Fibroblast of mammary gland (primary cell): ENCODE measurements at regions not wholly inside any gene's neighbourhood (a gene's known extent, or its start where the extent isn't known, plus 50 kb on each side); places are given as distances from the start of the nearest gene placed in this dataset.

Experiments
- DNase-seq: peaks from one replicate; pipeline ENCODE4 v3.0.0-alpha.2; 2010; ENCODE audit warnings: low read depth
- H3K4me3 ChIP-seq: 2 replicates; pipeline ENCODE4 v1.5.1; 2011; ENCODE audit warnings: low read depth, mild to moderate bottlenecking, low read length, moderate library complexity; ENCODE audit not compliant: control insufficient read depth
- CTCF ChIP-seq: conservative IDR thresholded peaks from 2 replicates; pipeline ENCODE4 v1.5.1; 2011; ENCODE audit warnings: low read depth, low read length, inconsistent platforms; ENCODE audit not compliant: control insufficient read depth, insufficient read depth

- TF ChIP-seq CTCF = no peak
- peak; percentile 1 for DNase-seq
- no peak overlapping the region for H3K4me3 ChIP-seq
Measured at GRCh38 chr6:147868427-147869190, 360.1 kb downstream of the SAMD5 start.

DNA sequence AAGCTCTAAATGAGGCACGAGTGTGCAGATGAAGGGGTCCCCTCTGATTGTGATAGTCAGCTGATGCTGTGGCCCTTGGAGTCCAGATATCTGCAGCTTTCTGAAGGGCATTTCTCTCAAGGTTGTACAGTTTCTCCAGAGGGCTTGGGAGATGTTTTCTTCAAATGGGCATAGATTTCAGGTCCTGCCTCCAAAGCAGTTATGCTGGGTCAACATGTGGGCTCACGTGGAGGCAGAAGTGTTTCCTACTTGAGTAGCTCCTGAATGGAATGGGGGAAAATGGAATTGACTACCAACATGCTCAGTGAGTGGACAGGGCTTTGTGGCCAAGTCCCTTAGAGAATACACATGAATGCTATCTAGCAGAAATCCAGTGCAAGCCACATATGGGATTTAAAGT lies 360.7 kb downstream of the SAMD5 start:
- no peak for DNase-seq
- no peak overlapping the region for H3K4me3 ChIP-seq

GRCh38 chr6:147869869-147870268 lies 361.4 kb downstream of the SAMD5 start:
- no peak for DNase-seq
- H3K4me3 ChIP-seq = no peak overlapping the region
- TF ChIP-seq CTCF = no peak

More for the DNA sequence above, 360.7 kb downstream of the SAMD5 start:
- TF ChIP-seq CTCF = no peak

GRCh38 chr6:147870506-147871110 lies 362.1 kb downstream of the SAMD5 start:
- TF ChIP-seq CTCF = no peak
- H3K4me3 ChIP-seq = no peak overlapping the region
- DNase-seq = no peak

DNA sequence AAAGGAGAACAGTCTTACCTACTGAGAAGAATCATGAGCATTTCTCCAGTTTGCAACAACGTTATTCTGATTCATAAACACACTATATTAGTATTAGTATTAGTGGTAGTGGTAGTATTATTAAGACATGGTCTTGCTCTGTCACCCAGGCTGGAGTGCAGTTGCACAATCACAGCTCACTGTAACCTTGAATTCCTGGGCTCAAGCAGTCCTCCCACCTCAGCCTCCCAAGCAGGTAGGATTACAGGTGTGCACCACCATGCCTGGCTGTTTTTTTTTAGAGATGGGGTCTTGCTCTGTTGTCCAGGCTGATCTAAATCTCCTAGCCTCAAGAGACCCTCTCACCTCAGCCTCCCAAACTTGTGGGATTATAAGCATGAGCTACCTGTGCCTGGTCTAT lies 363.5 kb downstream of the SAMD5 start:
- no peak for TF ChIP-seq CTCF
- no peak for DNase-seq
- no peak overlapping the region for H3K4me3 ChIP-seq

- peak; percentile 2 for DNase-seq
- no peak for TF ChIP-seq CTCF
- no peak overlapping the region for H3K4me3 ChIP-seq
Measured at GRCh38 chr6:147873816-147874215, 365.3 kb downstream of the SAMD5 start.
